ENCODE measurements at regions not wholly inside any gene's neighbourhood (a gene's known extent, or its start where the extent isn't known, plus 50 kb on each side); places are given as distances from the start of the nearest gene placed in this dataset.

GRCh38 chrX:25226151-25226550 is 210.4 kb upstream of the ARX start:
- Histone ChIP-seq H3K36me3 (ENCODE audit: insufficient read depth, low read length) (no peaks in the 10 kb centered on the region), H3K4me3 (ENCODE audit: low read depth, low read length) (no peak overlapping the region), H3K4me1 (ENCODE audit: control insufficient read depth, insufficient read depth, low read length, unreplicated experiment) (no peaks in the 10 kb centered on the region), H3K27me3 (ENCODE audit: insufficient read depth, low read length) (no peaks in the 10 kb centered on the region), H3K27ac (ENCODE audit: low read depth, low read length) (no peak overlapping the region), H3K79me2 (ENCODE audit: control insufficient read depth, insufficient read depth, low read length, unreplicated experiment) (no peaks in the 10 kb centered on the region), H2AFZ (ENCODE audit: low read length, unreplicated experiment) (no peak overlapping the region)

DNA sequence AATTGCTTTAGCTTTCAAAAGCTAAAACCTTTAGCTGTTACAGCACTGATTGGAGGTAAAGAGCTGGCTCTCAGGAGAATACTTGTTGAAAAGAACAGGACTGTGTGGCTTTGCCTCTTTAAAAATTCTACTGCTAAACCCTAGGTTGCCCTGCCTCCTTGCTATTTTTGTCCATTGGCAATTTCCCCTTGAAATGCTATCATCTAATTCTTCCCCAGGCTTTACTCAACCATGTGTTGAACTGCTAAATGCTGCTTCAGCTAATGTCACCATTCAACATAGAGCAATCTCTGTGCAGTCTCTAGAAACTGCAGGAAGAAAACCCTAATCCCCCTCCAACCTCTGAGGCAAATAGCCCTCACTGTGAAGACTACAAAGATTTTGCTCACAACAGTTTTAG is 203.7 kb upstream of the ARX start:
- no peaks in the 10 kb centered on the region for H3K36me3 ChIP-seq (ENCODE audit: insufficient read depth, low read length)
- H3K79me2 ChIP-seq (ENCODE audit: control insufficient read depth, insufficient read depth, low read length, unreplicated experiment), result no peaks in the 10 kb centered on the region
- no peaks in the 10 kb centered on the region for H3K4me1 ChIP-seq (ENCODE audit: control insufficient read depth, insufficient read depth, low read length, unreplicated experiment)
- no peak overlapping the region for H3K4me3 ChIP-seq (ENCODE audit: low read depth, low read length)
- H2AFZ ChIP-seq (ENCODE audit: low read length, unreplicated experiment), result no peak overlapping the region
- no peak overlapping the region for H3K27ac ChIP-seq (ENCODE audit: low read depth, low read length)
- no peaks in the 10 kb centered on the region for H3K27me3 ChIP-seq (ENCODE audit: insufficient read depth, low read length)

DNA sequence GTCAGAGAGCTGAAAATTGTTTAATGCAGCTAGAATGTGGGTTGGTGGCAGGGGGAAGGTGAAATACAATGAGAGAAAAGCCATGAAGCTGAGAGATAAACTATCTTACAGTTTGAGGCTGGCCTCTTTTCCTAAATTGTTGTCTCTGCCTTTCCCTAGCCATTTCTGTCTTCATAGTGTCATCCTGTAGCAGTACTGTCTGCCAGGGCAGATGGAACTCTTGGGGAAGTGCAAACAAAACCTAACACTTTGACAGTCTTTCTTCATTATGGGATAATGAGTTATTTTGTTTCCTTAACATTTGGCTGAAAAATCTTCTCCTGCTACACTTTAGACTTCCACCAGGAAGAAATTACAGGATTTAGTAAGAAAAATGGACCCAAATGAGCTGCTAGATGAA is 197.8 kb upstream of the ARX start:
- no peak overlapping the region for H2AFZ ChIP-seq (ENCODE audit: low read length, unreplicated experiment)

GRCh38 chrX:25207803-25208475 is 192.2 kb upstream of the ARX start:
- Histone ChIP-seq H3K4me3 (ENCODE audit: low read depth, low read length) (no peak overlapping the region), H3K79me2 (ENCODE audit: control insufficient read depth, insufficient read depth, low read length, unreplicated experiment) (no peaks in the 10 kb centered on the region), H3K27ac (ENCODE audit: low read depth, low read length) (no peak overlapping the region), H3K4me1 (ENCODE audit: control insufficient read depth, insufficient read depth, low read length, unreplicated experiment) (no peaks in the 10 kb centered on the region), H3K36me3 (ENCODE audit: insufficient read depth, low read length) (no peaks in the 10 kb centered on the region), H3K27me3 (ENCODE audit: insufficient read depth, low read length) (no peaks in the 10 kb centered on the region), H2AFZ (ENCODE audit: low read length, unreplicated experiment) (no peak overlapping the region)

More for the DNA sequence above, 197.8 kb upstream of the ARX start:
- H3K4me1 ChIP-seq (ENCODE audit: control insufficient read depth, insufficient read depth, low read length, unreplicated experiment), result no peaks in the 10 kb centered on the region
- no peak overlapping the region for H3K4me3 ChIP-seq (ENCODE audit: low read depth, low read length)
- H3K27ac ChIP-seq (ENCODE audit: low read depth, low read length), result no peak overlapping the region
- no peaks in the 10 kb centered on the region for H3K36me3 ChIP-seq (ENCODE audit: insufficient read depth, low read length)
- no peaks in the 10 kb centered on the region for H3K27me3 ChIP-seq (ENCODE audit: insufficient read depth, low read length)
- no peaks in the 10 kb centered on the region for H3K79me2 ChIP-seq (ENCODE audit: control insufficient read depth, insufficient read depth, low read length, unreplicated experiment)

DNA sequence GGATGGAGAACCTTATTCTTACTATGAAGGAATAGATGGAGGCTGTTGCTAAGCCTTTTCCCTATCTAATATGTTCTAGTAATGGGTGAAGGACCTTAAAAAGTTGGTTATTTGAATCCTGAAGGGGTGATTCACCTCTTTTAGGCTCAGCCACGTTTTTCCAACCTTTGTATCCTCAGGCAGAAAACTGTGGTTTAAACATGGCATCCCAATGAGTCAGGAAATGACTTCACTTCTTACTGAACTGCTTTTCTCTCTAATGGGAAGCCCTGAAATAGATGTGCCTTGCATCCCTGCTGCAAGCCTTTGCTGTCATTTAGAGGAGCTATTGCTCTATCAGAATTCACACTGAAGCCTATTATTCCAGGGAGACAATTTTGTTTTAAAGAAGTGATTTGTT is 191.0 kb upstream of the ARX start:
- Histone ChIP-seq H3K27me3 (ENCODE audit: insufficient read depth, low read length) (no peaks in the 10 kb centered on the region), H3K79me2 (ENCODE audit: control insufficient read depth, insufficient read depth, low read length, unreplicated experiment) (no peaks in the 10 kb centered on the region), H2AFZ (ENCODE audit: low read length, unreplicated experiment) (no peak overlapping the region), H3K36me3 (ENCODE audit: insufficient read depth, low read length) (no peaks in the 10 kb centered on the region), H3K27ac (ENCODE audit: low read depth, low read length) (no peak overlapping the region), H3K4me3 (ENCODE audit: low read depth, low read length) (no peak overlapping the region), H3K4me1 (ENCODE audit: control insufficient read depth, insufficient read depth, low read length, unreplicated experiment) (no peaks in the 10 kb centered on the region)

GRCh38 chrX:25204182-25204581 is 188.4 kb upstream of the ARX start:
- Histone ChIP-seq H3K4me1 (ENCODE audit: control insufficient read depth, insufficient read depth, low read length, unreplicated experiment) (no peaks in the 10 kb centered on the region), H3K4me3 (ENCODE audit: low read depth, low read length) (no peak overlapping the region), H3K27me3 (ENCODE audit: insufficient read depth, low read length) (no peaks in the 10 kb centered on the region), H3K36me3 (ENCODE audit: insufficient read depth, low read length) (no peaks in the 10 kb centered on the region), H3K27ac (ENCODE audit: low read depth, low read length) (no peak overlapping the region), H3K79me2 (ENCODE audit: control insufficient read depth, insufficient read depth, low read length, unreplicated experiment) (no peaks in the 10 kb centered on the region), H2AFZ (ENCODE audit: low read length, unreplicated experiment) (no peak overlapping the region)

DNA sequence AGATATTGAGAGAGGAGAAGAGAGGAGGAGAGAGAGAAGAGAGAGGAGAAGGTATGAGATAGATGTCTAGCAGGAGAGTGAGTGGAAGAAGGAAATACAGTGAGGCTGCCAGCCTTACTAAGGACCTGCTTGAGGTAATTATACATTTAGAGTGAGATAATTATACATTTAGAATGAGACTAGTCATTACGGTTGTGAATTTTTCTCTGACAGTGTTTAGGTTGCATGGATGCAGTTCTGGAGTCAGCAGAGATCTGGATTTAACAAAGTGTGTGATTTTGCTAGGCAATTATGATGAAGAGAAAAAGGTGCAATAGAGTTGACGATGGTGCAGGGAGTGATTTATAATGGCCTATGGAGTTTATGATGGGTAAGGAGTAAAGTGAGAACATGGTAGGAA is 187.1 kb upstream of the ARX start:
- H3K27me3 ChIP-seq (ENCODE audit: insufficient read depth, low read length), result no peaks in the 10 kb centered on the region
- no peaks in the 10 kb centered on the region for H3K4me1 ChIP-seq (ENCODE audit: control insufficient read depth, insufficient read depth, low read length, unreplicated experiment)
- no peak overlapping the region for H2AFZ ChIP-seq (ENCODE audit: low read length, unreplicated experiment)
- no peak overlapping the region for H3K4me3 ChIP-seq (ENCODE audit: low read depth, low read length)
- no peaks in the 10 kb centered on the region for H3K79me2 ChIP-seq (ENCODE audit: control insufficient read depth, insufficient read depth, low read length, unreplicated experiment)
- H3K27ac ChIP-seq (ENCODE audit: low read depth, low read length), result no peak overlapping the region
- H3K36me3 ChIP-seq (ENCODE audit: insufficient read depth, low read length), result no peaks in the 10 kb centered on the region

GRCh38 chrX:25198891-25199290 is 183.1 kb upstream of the ARX start:
- H3K79me2 ChIP-seq (ENCODE audit: control insufficient read depth, insufficient read depth, low read length, unreplicated experiment), result no peaks in the 10 kb centered on the region
- no peaks in the 10 kb centered on the region for H3K36me3 ChIP-seq (ENCODE audit: insufficient read depth, low read length)
- no peak overlapping the region for H2AFZ ChIP-seq (ENCODE audit: low read length, unreplicated experiment)
- H3K27me3 ChIP-seq (ENCODE audit: insufficient read depth, low read length), result no peaks in the 10 kb centered on the region
- no peak overlapping the region for H3K27ac ChIP-seq (ENCODE audit: low read depth, low read length)
- H3K4me3 ChIP-seq (ENCODE audit: low read depth, low read length), result no peak overlapping the region
- no peaks in the 10 kb centered on the region for H3K4me1 ChIP-seq (ENCODE audit: control insufficient read depth, insufficient read depth, low read length, unreplicated experiment)

DNA sequence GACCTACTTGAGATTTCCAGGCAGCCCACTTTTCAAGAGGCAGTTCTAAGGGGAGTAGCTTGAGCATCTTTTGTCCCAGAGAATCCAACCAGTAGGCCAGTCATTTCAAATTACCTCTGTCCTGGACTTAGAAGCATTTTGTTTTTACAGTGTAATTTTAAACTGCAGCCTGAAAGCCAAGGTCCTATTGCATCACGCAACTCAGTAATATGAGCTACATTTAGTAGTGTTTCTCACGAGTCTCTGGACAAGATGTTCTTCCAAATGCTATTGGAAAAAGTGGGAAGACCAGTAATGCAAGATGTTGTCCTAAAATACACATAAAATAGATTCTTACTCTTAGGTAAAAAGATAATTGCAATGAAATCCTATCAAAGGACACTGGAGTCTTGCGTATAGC is 182.5 kb upstream of the ARX start:
- H3K27me3 ChIP-seq (ENCODE audit: insufficient read depth, low read length), result no peaks in the 10 kb centered on the region

GRCh38 chrX:25196221-25196620 is 180.5 kb upstream of the ARX start:
- Histone ChIP-seq H3K27ac (ENCODE audit: low read depth, low read length) (no peak overlapping the region), H3K79me2 (ENCODE audit: control insufficient read depth, insufficient read depth, low read length, unreplicated experiment) (no peaks in the 10 kb centered on the region), H3K36me3 (ENCODE audit: insufficient read depth, low read length) (no peaks in the 10 kb centered on the region), H3K4me3 (ENCODE audit: low read depth, low read length) (no peak overlapping the region), H2AFZ (ENCODE audit: low read length, unreplicated experiment) (no peak overlapping the region), H3K27me3 (ENCODE audit: insufficient read depth, low read length) (no peaks in the 10 kb centered on the region), H3K4me1 (ENCODE audit: control insufficient read depth, insufficient read depth, low read length, unreplicated experiment) (no peaks in the 10 kb centered on the region)

More for the DNA sequence above, 182.5 kb upstream of the ARX start:
- no peaks in the 10 kb centered on the region for H3K36me3 ChIP-seq (ENCODE audit: insufficient read depth, low read length)
- H3K4me3 ChIP-seq (ENCODE audit: low read depth, low read length), result no peak overlapping the region
- H3K79me2 ChIP-seq (ENCODE audit: control insufficient read depth, insufficient read depth, low read length, unreplicated experiment), result no peaks in the 10 kb centered on the region
- H2AFZ ChIP-seq (ENCODE audit: low read length, unreplicated experiment), result no peak overlapping the region
- H3K4me1 ChIP-seq (ENCODE audit: control insufficient read depth, insufficient read depth, low read length, unreplicated experiment), result no peaks in the 10 kb centered on the region
- H3K27ac ChIP-seq (ENCODE audit: low read depth, low read length), result no peak overlapping the region

DNA sequence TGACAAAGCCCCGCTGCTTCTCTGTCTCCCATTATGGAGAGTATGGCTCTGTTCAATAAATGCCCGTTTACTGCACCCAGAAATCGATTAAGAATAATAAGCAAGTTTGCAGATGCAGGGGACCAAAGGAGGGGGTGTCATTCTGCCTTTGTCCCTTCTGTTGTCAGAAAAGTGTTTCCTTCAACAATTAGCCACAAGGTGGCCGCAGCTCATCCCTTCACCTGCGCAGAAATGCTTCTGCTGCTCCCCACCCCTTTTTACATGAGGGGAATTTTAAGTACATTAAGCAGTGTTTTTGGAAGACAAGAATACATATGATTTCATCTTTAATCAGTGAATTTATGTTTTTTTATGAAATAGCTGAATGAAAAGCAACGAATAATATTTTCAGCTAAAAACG is 175.6 kb upstream of the ARX start:
- Histone ChIP-seq H3K79me2 (ENCODE audit: control insufficient read depth, insufficient read depth, low read length, unreplicated experiment) (no peaks in the 10 kb centered on the region), H3K27ac (ENCODE audit: low read depth, low read length) (no peak overlapping the region), H3K36me3 (ENCODE audit: insufficient read depth, low read length) (no peaks in the 10 kb centered on the region), H3K27me3 (ENCODE audit: insufficient read depth, low read length) (no peaks in the 10 kb centered on the region), H3K4me1 (ENCODE audit: control insufficient read depth, insufficient read depth, low read length, unreplicated experiment) (no peaks in the 10 kb centered on the region), H2AFZ (ENCODE audit: low read length, unreplicated experiment) (no peak overlapping the region), H3K4me3 (ENCODE audit: low read depth, low read length) (no peak overlapping the region)

All from ACC112 (cell line).